ENCODE measurements at regions not wholly inside any gene's neighbourhood (a gene's known extent, or its start where the extent isn't known, plus 50 kb on each side); places are given as distances from the start of the nearest gene placed in this dataset.
"Not testable (repeated sequence)": the region's sequence is repeated elsewhere in the genome, so short reads cannot be mapped to it uniquely, and the experiment has no call there.

DNA sequence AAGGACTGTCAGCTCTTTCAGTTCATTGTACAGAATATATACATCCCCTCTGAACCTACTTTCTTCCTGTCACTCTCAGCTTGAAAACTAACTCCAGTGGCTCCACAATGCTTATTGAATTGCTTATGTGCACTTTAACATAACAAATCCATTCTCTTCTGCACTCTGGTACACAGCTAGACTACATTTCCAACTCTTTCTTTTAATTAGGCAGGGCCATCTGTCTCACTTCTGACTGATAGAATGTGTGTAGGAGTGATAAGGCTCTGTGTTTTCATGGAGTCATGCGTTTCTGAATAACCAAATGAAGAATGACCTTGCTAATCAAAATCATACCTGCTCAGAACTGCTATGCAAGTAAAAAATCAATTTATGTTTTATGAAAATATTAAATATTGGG is 278.5 kb upstream of the CCDC179 start:
- no peak for DNase-seq (ENCODE audit: low spot score)

DNA sequence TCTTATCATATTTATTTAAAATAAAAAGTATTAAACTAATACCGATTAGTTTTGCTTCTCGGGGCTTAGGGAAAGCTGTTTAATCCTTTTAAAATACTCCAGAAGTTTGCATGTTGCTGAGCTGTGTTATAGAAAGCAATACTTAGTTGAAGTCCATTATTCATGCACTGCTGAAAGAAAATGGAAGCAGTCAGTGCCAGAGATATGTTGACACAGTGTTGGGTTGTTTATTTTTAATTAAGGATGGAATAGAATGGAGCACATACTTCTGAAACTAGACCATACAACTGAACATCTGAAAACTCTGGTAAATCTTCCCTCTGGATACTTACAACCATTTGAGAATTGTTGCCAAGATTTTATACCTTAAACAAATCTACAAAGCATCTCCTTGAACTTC is 282.7 kb upstream of the CCDC179 start:
- FAIRE-seq = no peak

More for the DNA sequence above, 278.5 kb upstream of the CCDC179 start:
- no peak for FAIRE-seq

DNA sequence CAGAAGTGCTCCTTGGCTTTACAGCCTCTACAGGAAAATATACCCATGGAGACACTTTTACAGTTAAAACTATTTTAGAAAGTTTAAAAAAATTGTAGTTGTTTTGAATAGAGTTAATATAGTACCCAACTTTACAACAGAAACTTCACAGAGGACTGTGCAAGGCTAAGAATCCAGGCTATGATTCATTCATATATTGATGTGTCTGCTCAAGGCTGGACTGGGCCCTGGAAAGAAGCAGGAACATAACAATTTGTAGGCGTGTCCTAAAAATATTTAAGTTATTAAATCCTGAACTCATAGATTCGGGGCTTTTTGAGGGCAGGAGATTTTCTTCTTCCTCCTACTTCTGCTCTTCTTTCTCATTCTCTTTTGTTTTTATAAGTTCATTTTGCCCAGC is 291.5 kb upstream of the CCDC179 start:
- FAIRE-seq (no peak), DNase-seq (ENCODE audit: low spot score) (no peak)

More for the DNA sequence above, 282.7 kb upstream of the CCDC179 start:
- no peak for DNase-seq (ENCODE audit: low spot score)

DNA sequence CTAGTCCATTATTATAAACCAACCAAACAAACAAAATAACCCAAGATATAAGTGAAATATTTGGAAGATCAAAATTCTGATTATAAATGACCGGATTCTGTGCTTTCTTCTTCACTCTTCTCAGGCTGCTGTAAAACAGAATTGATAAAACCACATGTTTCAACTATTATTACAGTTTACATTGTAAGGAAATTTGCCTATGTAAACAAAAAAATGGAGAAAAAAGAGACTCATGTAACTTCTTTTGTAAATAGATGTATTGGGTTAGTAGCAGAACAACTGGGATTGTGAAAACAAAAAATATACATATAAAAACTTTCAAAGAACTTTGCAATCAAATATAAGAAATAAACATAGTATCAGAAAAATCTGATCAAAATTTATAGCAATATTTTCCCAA is 295.2 kb upstream of the CCDC179 start:
- no peak for FAIRE-seq

GRCh38 chr11:23164022-23164421 is 303.7 kb upstream of the CCDC179 start:
- DNase-seq (ENCODE audit: low spot score) = no peak
- FAIRE-seq = no peak

More for the DNA sequence above, 295.2 kb upstream of the CCDC179 start:
- DNase-seq (ENCODE audit: low spot score) = no peak

GRCh38 chr11:23166376-23166775 is 306.1 kb upstream of the CCDC179 start:
- FAIRE-seq (no peak), DNase-seq (ENCODE audit: low spot score) (no peak)

GRCh38 chr11:23179609-23180008 is 319.3 kb upstream of the CCDC179 start:
- no peak for DNase-seq (ENCODE audit: low spot score)
- FAIRE-seq = no peak

DNA sequence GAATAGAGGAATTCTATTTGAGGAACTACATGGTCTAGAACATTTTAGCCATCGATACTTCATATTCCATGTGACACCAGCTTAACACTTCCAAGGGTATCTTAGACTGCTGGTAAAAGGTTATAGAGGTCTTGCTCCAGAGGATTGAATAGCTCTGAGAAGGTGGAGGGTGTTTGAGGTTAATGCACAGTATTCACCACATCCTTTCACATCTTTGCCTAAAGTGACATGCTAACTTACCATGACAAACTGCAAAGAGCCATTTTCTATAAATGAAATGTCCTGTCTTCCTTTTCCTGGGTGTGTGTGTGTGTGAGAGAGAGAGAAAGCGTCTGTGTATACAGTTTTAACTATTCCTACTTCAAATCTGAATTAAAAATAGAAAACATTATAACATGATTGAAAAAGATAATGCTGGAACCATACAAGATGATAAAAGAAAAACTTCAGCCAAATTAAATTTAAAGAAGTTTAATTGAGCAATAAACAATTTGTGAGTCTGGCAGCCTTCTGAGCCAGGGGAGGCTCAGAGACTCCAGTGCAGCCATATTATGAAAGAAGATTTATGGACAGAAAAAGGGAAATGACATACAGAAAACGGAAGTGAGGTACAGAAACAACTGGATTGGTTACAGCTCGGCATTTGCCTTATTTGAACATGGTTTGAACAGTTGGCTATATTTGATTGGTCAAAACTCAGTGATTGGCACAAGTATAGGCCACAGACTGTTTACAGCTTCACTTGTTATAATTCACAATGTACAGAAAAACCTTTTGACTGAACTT is 320.9 kb upstream of the CCDC179 start:
- DNase-seq (ENCODE audit: low spot score) = no peak
- FAIRE-seq = no peak

DNA sequence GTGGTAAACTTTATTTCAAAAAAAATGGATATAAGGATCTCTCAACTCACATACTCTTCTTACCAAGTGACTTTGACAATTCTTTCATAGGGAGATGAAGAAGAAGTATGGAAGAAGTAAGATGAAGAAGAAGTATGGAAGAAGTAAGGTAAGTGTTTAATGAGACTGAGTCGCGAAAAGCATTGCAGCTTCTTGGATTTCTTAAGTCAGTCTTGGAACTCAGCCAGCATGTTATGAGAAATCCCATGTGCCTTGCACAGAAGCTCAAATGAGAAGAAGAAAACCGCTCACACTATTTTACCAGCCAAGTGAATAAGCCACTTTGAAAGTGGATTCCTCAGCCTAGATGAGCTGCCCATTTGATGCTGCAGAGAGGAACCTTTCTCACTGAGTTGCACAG is 332.0 kb upstream of the CCDC179 start:
- no peak for FAIRE-seq
- DNase-seq (ENCODE audit: low spot score) = no peak

DNA sequence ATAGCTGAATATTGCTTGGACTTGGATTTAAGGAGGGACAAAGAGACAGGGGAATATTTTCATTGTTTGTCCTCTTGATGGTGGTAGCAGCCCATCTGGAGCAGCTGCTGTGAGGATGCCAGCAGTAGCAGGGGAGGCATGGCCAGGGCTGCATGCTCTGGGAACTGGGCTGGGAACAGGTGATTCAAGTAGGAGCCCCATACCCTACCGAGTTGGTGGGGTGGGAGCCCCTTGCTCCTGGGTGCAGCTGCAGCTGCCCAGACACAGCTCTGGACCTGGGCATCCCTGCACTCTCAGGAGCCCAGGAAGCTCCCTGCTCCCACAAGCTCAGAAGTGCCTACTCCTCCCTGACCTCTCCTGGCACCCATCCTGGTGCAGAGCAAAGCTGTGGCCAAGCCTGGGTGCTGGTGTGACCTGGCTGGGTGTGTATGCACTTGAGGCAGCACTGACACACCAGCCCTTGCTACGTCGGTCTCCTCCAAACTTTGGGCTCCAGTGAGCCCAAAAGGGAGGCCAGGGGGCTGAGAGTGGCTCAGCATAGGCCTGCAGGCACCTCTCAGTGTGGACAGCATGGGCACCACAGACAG is 341.8 kb upstream of the CCDC179 start:
- no peak for FAIRE-seq
- DNase-seq (ENCODE audit: low spot score) = no peak

GRCh38 chr11:23202611-23203010 is 342.3 kb upstream of the CCDC179 start:
- FAIRE-seq (no peak), DNase-seq (ENCODE audit: low spot score) (no peak)

DNA sequence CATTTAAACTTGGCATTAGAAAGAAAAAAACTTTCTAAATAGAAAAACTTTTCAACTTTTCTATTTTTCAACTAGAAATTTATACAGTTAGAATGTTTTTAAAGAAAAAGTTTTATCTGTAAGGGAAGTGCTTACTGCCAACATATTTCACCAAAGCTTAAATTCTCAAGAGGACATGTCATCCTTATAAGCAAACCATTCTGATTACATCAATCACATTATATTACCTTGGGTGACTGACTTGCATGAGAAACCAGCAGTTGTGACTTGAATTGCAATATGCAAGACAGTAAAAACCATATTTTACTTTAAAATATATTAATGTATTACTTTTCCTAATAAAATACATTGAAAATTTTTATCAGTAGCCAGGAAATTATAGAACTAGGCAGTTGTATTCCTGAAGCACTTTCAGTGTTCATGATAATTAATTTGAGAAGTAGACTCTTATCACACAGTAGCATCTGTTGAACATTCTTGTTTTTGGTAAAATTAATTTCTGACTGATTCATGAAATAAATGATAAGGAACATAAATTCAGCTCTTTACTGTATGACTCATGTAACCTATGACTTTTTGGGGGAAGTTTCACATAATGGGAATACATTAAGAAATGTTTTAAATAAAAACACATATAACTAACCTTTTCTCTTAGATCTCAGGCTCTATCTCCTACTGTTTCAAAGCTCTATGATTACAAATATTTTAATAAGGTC is 345.0 kb upstream of the CCDC179 start:
- peak; percentile 58 for DNase-seq (ENCODE audit: low spot score)
- peak; percentile 80 for FAIRE-seq

- DNase-seq (ENCODE audit: low spot score) (peak; percentile 44), FAIRE-seq (peak; percentile 69)
Measured at GRCh38 chr11:23206741-23207336, 346.6 kb upstream of the CCDC179 start.

DNA sequence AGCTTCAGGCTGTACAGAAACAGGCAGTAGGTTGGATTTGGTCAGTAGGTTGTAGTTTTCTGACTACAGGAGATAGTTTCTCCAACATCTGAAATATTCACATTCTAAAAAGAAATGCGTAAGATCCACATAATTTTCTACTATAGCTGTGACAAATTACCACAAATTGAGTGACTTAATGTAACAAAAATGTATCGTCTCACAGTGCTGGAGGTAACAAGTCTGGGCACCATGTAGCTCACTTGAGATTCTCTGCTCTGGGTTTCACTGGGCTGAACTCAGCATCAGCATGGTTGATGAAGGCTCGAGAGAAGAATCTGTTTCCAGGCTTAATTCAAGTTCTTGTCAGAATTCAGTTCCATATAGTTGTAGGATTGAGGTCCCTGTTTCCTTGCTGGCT is 350.9 kb upstream of the CCDC179 start:
- peak; percentile 67 for DNase-seq (ENCODE audit: low spot score)

DNA sequence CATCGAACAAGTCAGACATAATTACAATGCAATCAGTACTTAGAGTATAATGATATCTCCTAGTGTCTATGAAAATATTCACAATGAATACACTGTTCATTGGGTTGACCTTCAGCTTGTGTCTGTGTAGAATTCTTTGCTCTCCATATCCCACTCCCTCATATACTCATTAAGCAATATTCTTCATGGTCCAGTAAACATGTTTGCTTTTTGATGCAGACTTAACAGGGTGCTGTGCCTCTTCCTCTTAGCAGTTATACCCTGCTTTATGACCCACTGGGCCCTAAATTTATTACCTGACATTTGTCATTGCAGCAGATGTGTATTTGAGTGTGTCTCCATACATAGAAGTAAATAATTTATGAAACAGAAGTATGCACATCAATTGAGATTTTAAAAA is 352.5 kb upstream of the CCDC179 start:
- DNase-seq (ENCODE audit: low spot score) (peak; percentile 21), FAIRE-seq (no peak)

More for the DNA sequence above, 350.9 kb upstream of the CCDC179 start:
- FAIRE-seq = no peak

- DNase-seq (ENCODE audit: low spot score) = no peak
- no peak for FAIRE-seq
Measured at GRCh38 chr11:23217072-23217471, 356.8 kb upstream of the CCDC179 start.

- not testable (repeated sequence) for FAIRE-seq; DNase-seq (ENCODE audit: low spot score)
Measured at GRCh38 chr11:23220086-23220485, 359.8 kb upstream of the CCDC179 start.

DNA sequence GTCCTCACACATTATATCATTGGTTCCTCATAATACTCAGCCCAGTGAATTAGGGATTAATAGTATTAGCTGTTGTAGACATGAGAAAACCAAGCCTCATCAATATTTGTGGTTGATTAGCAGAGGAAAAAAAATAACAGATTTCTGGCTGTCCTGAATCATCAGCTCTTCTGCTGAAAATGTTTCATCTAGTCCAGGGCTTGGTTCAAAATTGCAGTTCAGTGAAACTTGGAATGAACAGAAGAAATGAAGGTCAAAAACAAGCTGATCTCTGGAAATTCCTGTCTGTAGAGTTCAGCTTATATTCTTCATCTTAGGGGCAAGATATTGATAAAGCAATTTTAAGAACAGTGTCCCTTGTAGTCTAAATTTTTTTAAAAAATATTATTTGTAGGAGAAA is 361.1 kb upstream of the CCDC179 start:
- FAIRE-seq (no peak), DNase-seq (ENCODE audit: low spot score) (no peak)

GRCh38 chr11:23226331-23227077 is 366.2 kb upstream of the CCDC179 start:
- DNase-seq (ENCODE audit: low spot score) (no peak), FAIRE-seq (no peak)

DNA sequence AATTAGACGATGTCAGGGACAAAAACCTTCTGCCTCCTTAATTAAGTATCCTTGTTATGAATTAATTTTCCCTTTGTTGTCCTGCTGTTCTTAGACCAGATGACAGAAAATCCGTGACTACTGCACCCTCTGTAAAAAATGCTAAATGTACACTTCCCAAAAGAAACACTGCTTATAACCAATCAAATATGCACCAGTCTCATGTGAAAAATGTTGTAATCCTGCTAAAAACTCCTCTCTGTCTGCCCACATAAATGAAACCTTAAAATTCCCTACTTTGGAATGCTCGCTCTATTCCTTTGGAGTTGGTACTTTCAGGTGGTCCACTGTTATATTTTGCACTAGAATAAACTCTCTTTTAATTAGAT is 366.8 kb upstream of the CCDC179 start:
- DNase-seq (ENCODE audit: low spot score) (no peak), FAIRE-seq (no peak)

DNA sequence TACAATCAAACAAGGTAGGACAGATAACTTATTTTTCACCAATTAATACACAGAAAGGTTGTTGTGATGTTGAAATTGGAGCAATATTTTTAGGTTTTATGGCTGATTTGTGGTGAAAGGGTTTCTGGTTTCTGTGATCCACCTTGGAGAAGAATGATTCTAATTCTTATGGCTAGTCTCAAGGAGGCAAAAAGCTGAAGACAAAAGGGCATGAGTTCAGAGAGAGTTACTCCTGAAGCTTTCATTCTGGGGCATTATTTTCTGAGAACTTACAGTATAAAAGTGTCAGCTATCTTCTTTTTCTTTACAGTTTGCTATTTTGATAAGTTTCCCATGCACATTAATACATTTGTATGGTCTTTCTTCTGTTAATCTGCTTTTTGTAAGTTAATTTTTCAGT is 372.4 kb upstream of the CCDC179 start:
- no peak for FAIRE-seq
- no peak for DNase-seq (ENCODE audit: low spot score)

All from RCC 7860 (cell line).